Astrocyte (in vitro differentiated cells and primary cell): ENCODE measurements at regions not wholly inside any gene's neighbourhood (a gene's known extent, or its start where the extent isn't known, plus 50 kb on each side); places are given as distances from the start of the nearest gene placed in this dataset.
A peak's percentile ranks its signal among the peaks of the same experiment; 100 is the strongest.
"Not testable (repeated sequence)": the region's sequence is repeated elsewhere in the genome, so short reads cannot be mapped to it uniquely, and the experiment has no call there.

ENCODE experiments used
- DNase-seq: peaks from one replicate; pipeline ENCODE4 v3.0.0-alpha.2; 2010; ENCODE audit warnings: low read depth
- FAIRE-seq: peaks from 2 replicates; lab custom pipeline; 2011; peaks lifted over from hg19 to GRCh38; lab: Jason Lieb, UNC
- H2AFZ ChIP-seq: 2 replicates; pipeline ENCODE4 v1.6.0; 2012; ENCODE audit warnings: low read depth, low read length, inconsistent platforms
- H3K27ac ChIP-seq: 2 replicates; pipeline ENCODE4 v1.5.1; 2011; ENCODE audit warnings: low read depth, low read length, inconsistent platforms
- H3K27me3 ChIP-seq: 2 replicates; pipeline ENCODE4 v1.6.0; 2011; ENCODE audit warnings: low read length, inconsistent platforms; ENCODE audit not compliant: insufficient read depth
- H3K36me3 ChIP-seq: 2 replicates; pipeline ENCODE4 v1.5.1; 2011; ENCODE audit warnings: low read length, inconsistent platforms; ENCODE audit not compliant: insufficient read depth
- H3K4me1 ChIP-seq: 2 replicates; pipeline ENCODE4 v1.5.1; 2011; ENCODE audit warnings: low read length, inconsistent platforms; ENCODE audit not compliant: insufficient read depth
- H3K4me2 ChIP-seq: 2 replicates; pipeline ENCODE4 v1.6.0; 2012; ENCODE audit warnings: low read length, inconsistent platforms
- H3K4me3 ChIP-seq: 2 replicates; pipeline ENCODE4 v1.5.1; 2011; ENCODE audit warnings: low read depth, mild to moderate bottlenecking, low read length, inconsistent platforms; ENCODE audit not compliant: insufficient read depth
- H3K79me2 ChIP-seq: 2 replicates; pipeline ENCODE4 v1.6.0; 2012; ENCODE audit warnings: mild to moderate bottlenecking, low read length, inconsistent platforms; ENCODE audit not compliant: insufficient read depth
- H3K9ac ChIP-seq: 2 replicates; pipeline ENCODE4 v1.6.0; 2012; ENCODE audit warnings: mild to moderate bottlenecking, low read length, inconsistent platforms
- H3K9me3 ChIP-seq: 2 replicates; pipeline ENCODE4 v1.5.1; 2012; ENCODE audit warnings: low read depth, mild to moderate bottlenecking, low read length, inconsistent platforms; ENCODE audit not compliant: insufficient read depth
- H4K20me1 ChIP-seq: 2 replicates; pipeline ENCODE4 v1.6.0; 2012; ENCODE audit warnings: low read length, inconsistent platforms; ENCODE audit not compliant: insufficient read depth
- H3K27ac Mint-ChIP-seq: one replicate; pipeline ENCODE4 v1.8.0; 2021; ENCODE audit warnings: mild to moderate bottlenecking, mixed read lengths; ENCODE audit not compliant: unreplicated experiment
- H3K27me3 Mint-ChIP-seq: one replicate; pipeline ENCODE4 v1.8.0; 2021; ENCODE audit warnings: low read depth, mixed read lengths; ENCODE audit not compliant: unreplicated experiment
- H3K36me3 Mint-ChIP-seq: one replicate; pipeline ENCODE4 v1.8.0; 2021; ENCODE audit warnings: low read depth, mixed read lengths; ENCODE audit not compliant: unreplicated experiment
- H3K4me1 Mint-ChIP-seq: one replicate; pipeline ENCODE4 v1.8.0; 2021; ENCODE audit warnings: low read depth, mixed read lengths; ENCODE audit not compliant: unreplicated experiment
- H3K4me3 Mint-ChIP-seq: one replicate; pipeline ENCODE4 v1.8.0; 2021; ENCODE audit warnings: mild to moderate bottlenecking, moderate library complexity, mixed read lengths; ENCODE audit not compliant: unreplicated experiment
- H3K9me3 Mint-ChIP-seq: one replicate; pipeline ENCODE4 v1.8.0; 2021; ENCODE audit warnings: mild to moderate bottlenecking, mixed read lengths; ENCODE audit not compliant: unreplicated experiment
- EZH2 ChIP-seq: IDR thresholded peaks from 2 replicates; pipeline ENCODE4 v1.6.1; 2012; ENCODE audit warnings: mild to moderate bottlenecking, low read length, inconsistent platforms; ENCODE audit not compliant: insufficient read depth
- TF ChIP-seq, protein P1 (sequence below): IDR thresholded peaks from 2 replicates; pipeline ENCODE4 v1.5.1; 2011; ENCODE audit warnings: low read depth, mild to moderate bottlenecking, inconsistent platforms, low read length, moderate library complexity; ENCODE audit not compliant: insufficient read depth

DNA sequence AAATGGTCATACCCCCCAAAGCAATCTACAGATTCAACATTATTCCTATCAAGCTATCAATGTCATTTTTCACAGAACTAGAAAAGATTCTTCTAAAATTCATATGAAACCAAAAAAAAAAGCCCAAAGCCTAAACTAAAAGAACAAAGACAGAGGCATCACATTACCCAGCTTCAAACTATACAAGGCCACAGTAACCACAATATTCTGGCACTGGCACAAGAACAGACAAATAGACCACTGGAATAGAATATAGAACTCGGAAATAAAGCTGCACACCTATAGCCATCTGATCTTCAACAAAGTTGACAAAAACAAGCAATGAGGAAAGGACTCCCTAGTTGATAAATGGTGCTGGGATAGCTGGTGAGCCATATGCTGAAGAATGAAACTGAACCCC, 89.2 kb upstream of the PCED1B start:
- no peaks in the 10 kb centered on the region for H3K36me3 Mint-ChIP-seq
- H3K4me1 Mint-ChIP-seq = no peaks in the 10 kb centered on the region
- no peak overlapping the region for H2AFZ ChIP-seq
- H3K9ac ChIP-seq = no peak overlapping the region
- H3K9me3 Mint-ChIP-seq = peaks cover 2% of the 10 kb centered on the region
- no peaks in the 10 kb centered on the region for H3K27me3 ChIP-seq
- FAIRE-seq = no peak
- H3K4me3 ChIP-seq = no peak overlapping the region
- H3K4me1 ChIP-seq = no peaks in the 10 kb centered on the region
- no peak overlapping the region for H3K27ac Mint-ChIP-seq
- DNase-seq = no peak
- TF ChIP-seq EZH2 = no peak
- TF ChIP-seq, protein P1, sequence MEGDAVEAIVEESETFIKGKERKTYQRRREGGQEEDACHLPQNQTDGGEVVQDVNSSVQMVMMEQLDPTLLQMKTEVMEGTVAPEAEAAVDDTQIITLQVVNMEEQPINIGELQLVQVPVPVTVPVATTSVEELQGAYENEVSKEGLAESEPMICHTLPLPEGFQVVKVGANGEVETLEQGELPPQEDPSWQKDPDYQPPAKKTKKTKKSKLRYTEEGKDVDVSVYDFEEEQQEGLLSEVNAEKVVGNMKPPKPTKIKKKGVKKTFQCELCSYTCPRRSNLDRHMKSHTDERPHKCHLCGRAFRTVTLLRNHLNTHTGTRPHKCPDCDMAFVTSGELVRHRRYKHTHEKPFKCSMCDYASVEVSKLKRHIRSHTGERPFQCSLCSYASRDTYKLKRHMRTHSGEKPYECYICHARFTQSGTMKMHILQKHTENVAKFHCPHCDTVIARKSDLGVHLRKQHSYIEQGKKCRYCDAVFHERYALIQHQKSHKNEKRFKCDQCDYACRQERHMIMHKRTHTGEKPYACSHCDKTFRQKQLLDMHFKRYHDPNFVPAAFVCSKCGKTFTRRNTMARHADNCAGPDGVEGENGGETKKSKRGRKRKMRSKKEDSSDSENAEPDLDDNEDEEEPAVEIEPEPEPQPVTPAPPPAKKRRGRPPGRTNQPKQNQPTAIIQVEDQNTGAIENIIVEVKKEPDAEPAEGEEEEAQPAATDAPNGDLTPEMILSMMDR = no peak
- H3K27ac ChIP-seq = no peak overlapping the region
- no peak overlapping the region for H3K4me3 Mint-ChIP-seq
- H3K36me3 ChIP-seq = no peaks in the 10 kb centered on the region
- H3K4me2 ChIP-seq = no peak overlapping the region
- no peaks in the 10 kb centered on the region for H4K20me1 ChIP-seq
- no peaks in the 10 kb centered on the region for H3K27me3 Mint-ChIP-seq
- no peaks in the 10 kb centered on the region for H3K79me2 ChIP-seq
- H3K9me3 ChIP-seq = no peaks in the 10 kb centered on the region

DNA sequence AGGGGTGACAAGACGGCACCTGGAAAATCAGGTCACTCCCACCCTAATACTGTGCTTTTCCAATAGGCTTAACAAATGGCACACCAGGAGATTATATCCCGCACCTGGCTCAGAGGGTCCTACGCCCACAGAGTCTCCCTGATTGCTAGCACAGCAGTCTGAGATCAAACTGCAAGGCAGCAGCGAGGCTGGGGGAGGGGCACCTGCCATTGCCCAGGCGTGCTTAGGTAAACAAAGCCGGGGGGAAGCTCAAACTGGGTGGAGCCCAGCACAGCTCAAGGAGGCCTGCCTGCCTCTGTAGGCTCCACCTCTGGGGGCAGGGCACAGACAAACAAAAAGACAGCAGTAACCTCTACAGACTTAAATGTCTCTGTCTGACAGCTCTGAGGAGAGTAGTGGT, 87.4 kb upstream of the PCED1B start:
- H3K4me1 ChIP-seq, H3K4me3 Mint-ChIP-seq, H2AFZ ChIP-seq, H3K36me3 Mint-ChIP-seq, H3K9ac ChIP-seq, H3K27me3 ChIP-seq, H3K36me3 ChIP-seq, H3K4me2 ChIP-seq, H3K27me3 Mint-ChIP-seq, H3K9me3 Mint-ChIP-seq, H3K27ac Mint-ChIP-seq, DNase-seq, H3K4me1 Mint-ChIP-seq, H3K79me2 ChIP-seq, H3K4me3 ChIP-seq, FAIRE-seq, H4K20me1 ChIP-seq, H3K9me3 ChIP-seq, H3K27ac ChIP-seq: not testable (repeated sequence)

DNA sequence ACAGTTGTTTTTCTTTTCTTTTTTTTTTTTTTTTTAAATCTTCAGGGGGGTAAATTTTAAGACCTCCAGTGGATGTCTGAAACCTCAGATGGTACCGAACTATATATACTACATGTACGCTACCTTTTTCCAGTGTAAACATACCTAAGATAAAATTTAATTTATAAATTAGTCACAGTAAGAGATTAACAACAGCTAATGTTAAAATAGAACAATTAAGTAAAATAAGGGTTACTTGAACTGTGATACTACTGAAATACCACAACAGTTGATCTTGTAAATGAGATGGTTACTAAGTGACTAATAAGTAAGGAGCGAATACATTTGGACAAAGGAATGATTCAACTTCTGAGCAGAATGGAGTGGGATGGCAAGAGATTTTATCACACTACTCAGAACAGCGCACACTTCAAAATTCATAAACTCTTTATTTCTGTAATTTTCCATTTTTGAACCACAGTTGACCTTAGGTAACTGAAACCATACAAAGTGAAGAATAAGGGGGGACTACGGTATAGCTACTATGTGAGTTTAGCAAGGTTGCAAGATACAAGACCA, 80.5 kb upstream of the PCED1B start:
- H3K4me1 ChIP-seq = peaks cover 4% of the 10 kb centered on the region
- peaks cover 2% of the 10 kb centered on the region for H3K9me3 Mint-ChIP-seq
- H3K27me3 Mint-ChIP-seq = no peaks in the 10 kb centered on the region
- FAIRE-seq (peak; percentile 96), DNase-seq (peak; percentile 92)
- H3K27ac ChIP-seq = peak overlapping the region; percentile 45
- TF ChIP-seq, protein P1 = no peak
- TF ChIP-seq EZH2 = no peak
- peak overlapping the region; percentile 53 for H3K4me2 ChIP-seq
- no peaks in the 10 kb centered on the region for H3K27me3 ChIP-seq
- no peaks in the 10 kb centered on the region for H3K36me3 Mint-ChIP-seq
- no peak overlapping the region for H2AFZ ChIP-seq
- H4K20me1 ChIP-seq = no peaks in the 10 kb centered on the region
- H3K27ac Mint-ChIP-seq = peak overlapping the region; percentile 73
- H3K9me3 ChIP-seq = no peaks in the 10 kb centered on the region
- no peak overlapping the region for H3K4me3 ChIP-seq
- no peak overlapping the region for H3K4me3 Mint-ChIP-seq
- no peaks in the 10 kb centered on the region for H3K79me2 ChIP-seq
- no peaks in the 10 kb centered on the region for H3K36me3 ChIP-seq
- no peak overlapping the region for H3K9ac ChIP-seq
- peaks cover 4% of the 10 kb centered on the region for H3K4me1 Mint-ChIP-seq
